GM19395 (cell line): ENCODE measurements at regions not wholly inside any gene's neighbourhood (a gene's known extent, or its start where the extent isn't known, plus 50 kb on each side); places are given as distances from the start of the nearest gene placed in this dataset.

ENCODE experiments used
- ATAC-seq: cut with Tn5 transposase; IDR thresholded peaks from one replicate; pipeline ENCODE4 v1.9.1; 2021; ENCODE audit warnings: mild to moderate bottlenecking, moderate library complexity; ENCODE audit not compliant: unreplicated experiment

GRCh38 chr5:175288048-175288621 lies 155.8 kb downstream of the DRD1 start:
- ATAC-seq = no peak

GRCh38 chr5:175286981-175287380 lies 157.0 kb downstream of the DRD1 start:
- ATAC-seq = no peak

- no peak for ATAC-seq
Measured at GRCh38 chr5:175285261-175285660, 158.7 kb downstream of the DRD1 start.

GRCh38 chr5:175284806-175285205 lies 159.2 kb downstream of the DRD1 start:
- no peak for ATAC-seq

- ATAC-seq = no peak
Measured at GRCh38 chr5:175282611-175283225, 161.3 kb downstream of the DRD1 start.

- no peak for ATAC-seq
Measured at GRCh38 chr5:175281714-175282113, 162.3 kb downstream of the DRD1 start.

- ATAC-seq = no peak
Measured at GRCh38 chr5:175281257-175281656, 162.7 kb downstream of the DRD1 start.

- no peak for ATAC-seq
Measured at GRCh38 chr5:175279506-175279905, 164.5 kb downstream of the DRD1 start.

GRCh38 chr5:175275748-175276147 lies 168.2 kb downstream of the DRD1 start:
- ATAC-seq = no peak

- no peak for ATAC-seq
Measured at GRCh38 chr5:175275097-175275496, 168.9 kb downstream of the DRD1 start.

- ATAC-seq = no peak
Measured at GRCh38 chr5:175274171-175274570, 169.8 kb downstream of the DRD1 start.

- ATAC-seq = no peak
Measured at GRCh38 chr5:175264406-175264805, 179.6 kb downstream of the DRD1 start.

- no peak for ATAC-seq
Measured at GRCh38 chr5:175263776-175264175, 180.2 kb downstream of the DRD1 start.

GRCh38 chr5:175261526-175261925 lies 182.5 kb downstream of the DRD1 start:
- no peak for ATAC-seq

- ATAC-seq = no peak
Measured at GRCh38 chr5:175261037-175261436, 182.9 kb downstream of the DRD1 start.

GRCh38 chr5:175257847-175258194 lies 186.2 kb downstream of the DRD1 start:
- ATAC-seq = no peak

GRCh38 chr5:175257128-175257846 lies 186.7 kb downstream of the DRD1 start:
- ATAC-seq = no peak

- ATAC-seq = no peak
Measured at GRCh38 chr5:175254155-175254554, 189.8 kb downstream of the DRD1 start.

- ATAC-seq = no peak
Measured at GRCh38 chr5:175253597-175253996, 190.4 kb downstream of the DRD1 start.

- no peak for ATAC-seq
Measured at GRCh38 chr5:175252234-175252805, 191.7 kb downstream of the DRD1 start.

- no peak for ATAC-seq
Measured at GRCh38 chr5:175250426-175250825, 193.6 kb downstream of the DRD1 start.

GRCh38 chr5:175248416-175248905 lies 195.5 kb downstream of the DRD1 start:
- ATAC-seq = no peak
